ENCODE measurements at regions not wholly inside any gene's neighbourhood (a gene's known extent, or its start where the extent isn't known, plus 50 kb on each side); places are given as distances from the start of the nearest gene placed in this dataset.

DNA sequence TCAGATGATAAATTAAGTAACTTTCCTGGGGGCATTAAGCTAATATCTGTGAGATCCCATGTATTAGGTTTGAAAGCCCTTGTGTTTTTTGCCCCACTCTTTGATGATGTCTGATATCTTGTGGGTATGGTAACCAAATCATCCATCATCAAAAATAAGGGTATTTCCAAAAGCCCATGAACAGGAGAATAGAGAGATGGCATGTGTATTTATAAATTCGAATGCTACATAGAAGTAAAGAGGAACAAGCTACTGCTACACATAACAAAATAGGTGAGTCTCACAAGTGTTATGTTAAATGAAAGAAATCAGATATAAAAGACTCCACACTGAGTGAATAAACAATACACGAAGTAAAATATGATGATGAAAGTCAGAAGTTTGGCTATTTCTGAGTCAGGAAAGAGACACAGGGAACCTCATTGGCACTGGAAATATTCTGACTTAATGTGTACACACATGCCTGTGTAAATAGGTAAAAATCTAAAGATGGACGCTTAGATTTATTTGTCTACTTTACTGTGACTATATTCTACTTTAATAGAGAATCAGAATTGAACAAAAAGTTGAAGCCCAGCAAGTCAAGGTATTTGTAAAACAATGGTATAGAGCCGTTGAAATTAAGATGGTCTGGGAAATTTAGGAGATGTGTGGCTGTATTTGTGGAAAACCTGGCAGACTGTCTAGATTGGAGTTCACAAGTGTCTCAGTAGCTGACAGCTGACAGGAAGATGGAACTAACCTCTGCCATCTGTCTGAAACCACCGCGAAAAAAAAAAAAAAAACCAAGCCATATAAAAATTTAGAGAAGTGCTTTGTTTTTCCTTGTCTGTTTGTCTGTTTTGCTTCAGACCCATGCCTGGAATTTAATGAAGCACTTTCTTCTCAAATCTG is 111.0 kb upstream of the TGFBR2 start:
- Mint-ChIP-seq H3K9me3 (peaks cover 2% of the 10 kb centered on the region), H3K27me3 (ENCODE audit: insufficient read depth) (peaks cover 2% of the 10 kb centered on the region), H3K4me1 (ENCODE audit: low read depth) (peaks cover 23% of the 10 kb centered on the region), H3K4me3 (no peak overlapping the region), H3K27ac (no peak overlapping the region), H3K36me3 (ENCODE audit: low read depth) (no peaks in the 10 kb centered on the region)
- DNase-seq (ENCODE audit: low spot score), result no peak
- intact Hi-C loops (cut with micrococcal nuclease), result no loop called here

DNA sequence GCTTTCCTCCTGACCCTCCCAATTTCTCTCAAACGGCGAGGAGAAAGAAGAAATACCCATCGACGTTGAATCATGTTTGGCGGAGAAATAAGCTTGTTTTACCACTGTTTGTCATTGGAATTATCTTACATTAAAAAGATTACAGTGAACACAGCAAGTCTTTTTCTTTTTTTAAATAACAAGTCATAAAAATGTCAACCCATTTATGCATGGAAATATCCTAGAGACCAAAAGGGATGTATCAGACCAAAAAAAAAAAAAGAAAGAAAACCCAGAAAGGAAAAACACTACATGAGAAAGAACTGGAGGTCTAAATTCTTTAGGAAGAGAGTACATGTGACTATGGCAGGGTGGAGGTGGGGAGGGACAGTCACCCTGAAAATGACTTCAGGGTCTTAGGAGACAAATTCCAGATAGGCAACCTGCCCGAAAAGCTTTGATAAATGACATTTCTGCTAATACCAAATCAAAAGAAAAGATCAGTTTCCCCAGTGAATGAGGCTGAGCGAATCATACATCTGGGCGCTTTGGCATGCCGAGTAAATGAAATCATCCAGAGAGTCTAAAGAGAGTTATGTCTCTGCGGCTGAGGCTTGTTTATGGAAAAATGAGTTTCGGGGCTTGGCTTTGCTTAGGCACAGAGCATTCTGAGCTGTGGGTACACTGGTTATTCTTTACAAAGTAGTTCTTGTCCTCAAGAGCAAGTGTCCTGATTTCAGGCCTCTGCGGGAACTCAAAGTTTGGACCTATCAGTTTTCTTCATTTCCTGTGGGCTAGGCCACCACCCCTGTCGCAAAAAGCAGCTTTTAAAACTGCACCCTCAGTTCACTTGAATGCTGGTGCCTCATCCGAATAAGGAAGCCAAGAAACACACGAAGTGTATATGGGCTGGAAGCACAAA is 110.1 kb upstream of the TGFBR2 start:
- H3K4me3 Mint-ChIP-seq, result no peak overlapping the region
- H3K9me3 Mint-ChIP-seq, result no peaks in the 10 kb centered on the region
- no peak for DNase-seq (ENCODE audit: low spot score)
- peaks cover 2% of the 10 kb centered on the region for H3K27me3 Mint-ChIP-seq (ENCODE audit: insufficient read depth)
- intact Hi-C loops (cut with micrococcal nuclease), result no loop called here
- no peak overlapping the region for H3K27ac Mint-ChIP-seq
- H3K36me3 Mint-ChIP-seq (ENCODE audit: low read depth), result no peaks in the 10 kb centered on the region
- H3K4me1 Mint-ChIP-seq (ENCODE audit: low read depth), result peaks cover 32% of the 10 kb centered on the region

DNA sequence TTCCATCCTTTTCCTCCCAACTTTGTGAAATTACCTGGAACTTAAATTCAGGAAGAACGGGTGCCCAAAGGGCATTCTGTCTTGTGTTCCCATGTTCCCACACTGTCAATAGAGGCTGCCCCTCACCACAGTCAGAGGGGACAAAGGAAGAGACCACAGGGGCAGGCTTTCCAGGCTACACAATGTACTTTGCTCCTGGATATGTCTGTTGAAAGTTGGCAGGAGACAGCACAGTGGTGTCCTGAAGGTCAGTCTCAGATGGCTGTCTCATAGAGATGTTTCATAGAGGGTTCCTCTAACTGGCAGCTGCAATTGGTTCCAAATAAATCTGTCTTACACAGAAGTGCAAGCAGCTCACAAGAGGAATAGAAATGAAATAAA is 107.8 kb upstream of the TGFBR2 start:
- Mint-ChIP-seq H3K27me3 (ENCODE audit: insufficient read depth) (peaks cover 2% of the 10 kb centered on the region), H3K4me3 (no peak overlapping the region), H3K36me3 (ENCODE audit: low read depth) (no peaks in the 10 kb centered on the region), H3K4me1 (ENCODE audit: low read depth) (peaks cover 53% of the 10 kb centered on the region), H3K9me3 (no peaks in the 10 kb centered on the region), H3K27ac (no peak overlapping the region)
- intact Hi-C loops (cut with micrococcal nuclease), result no loop called here
- no peak for DNase-seq (ENCODE audit: low spot score)

DNA sequence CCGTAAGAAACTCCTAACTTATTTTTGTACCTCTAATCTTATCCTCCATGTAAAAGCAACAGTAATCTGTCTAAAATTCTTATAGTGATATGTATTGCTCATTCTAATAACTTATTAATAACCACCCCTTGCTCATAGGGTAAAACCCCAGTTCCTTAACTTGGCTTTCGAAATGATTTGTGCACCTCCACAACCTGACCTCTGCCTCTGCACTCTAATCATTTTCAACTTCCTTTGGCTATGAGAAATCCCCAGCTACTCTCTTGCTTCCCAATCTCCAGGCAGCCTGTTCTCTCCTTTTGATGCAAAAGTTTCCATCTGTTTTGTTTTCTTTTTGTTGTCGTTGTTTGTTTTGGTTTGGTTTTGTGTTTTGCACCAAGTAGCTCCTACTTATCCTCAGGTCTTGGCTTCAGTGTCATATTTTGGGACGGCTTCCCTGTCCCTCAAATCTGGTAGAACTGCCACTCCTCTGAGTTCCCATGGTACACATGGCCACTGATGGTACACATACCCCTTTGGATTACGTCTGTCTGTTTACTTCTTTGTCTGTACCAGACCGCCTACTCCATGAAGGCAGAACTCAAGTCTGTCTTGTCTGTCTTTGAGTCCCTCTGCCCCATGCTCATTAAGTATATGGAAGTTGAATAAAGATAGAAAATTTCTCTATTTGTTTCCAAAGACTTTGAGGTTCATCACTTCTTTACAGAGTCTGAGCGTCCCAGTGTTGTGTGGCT is 105.6 kb upstream of the TGFBR2 start:
- peaks cover 47% of the 10 kb centered on the region for H3K4me1 Mint-ChIP-seq (ENCODE audit: low read depth)
- H3K27ac Mint-ChIP-seq, result peak overlapping the region; percentile 67
- no peak overlapping the region for H3K4me3 Mint-ChIP-seq
- peaks cover 2% of the 10 kb centered on the region for H3K27me3 Mint-ChIP-seq (ENCODE audit: insufficient read depth)
- peaks cover 6% of the 10 kb centered on the region for H3K9me3 Mint-ChIP-seq
- H3K36me3 Mint-ChIP-seq (ENCODE audit: low read depth), result no peaks in the 10 kb centered on the region
- no peak for DNase-seq (ENCODE audit: low spot score)
- intact Hi-C loops (cut with micrococcal nuclease), result loop anchor here (2.0 to 5.0 kb wide), 3 partner anchors 24 to 204 kb away; no protein-coding TSS in a partner anchor

DNA sequence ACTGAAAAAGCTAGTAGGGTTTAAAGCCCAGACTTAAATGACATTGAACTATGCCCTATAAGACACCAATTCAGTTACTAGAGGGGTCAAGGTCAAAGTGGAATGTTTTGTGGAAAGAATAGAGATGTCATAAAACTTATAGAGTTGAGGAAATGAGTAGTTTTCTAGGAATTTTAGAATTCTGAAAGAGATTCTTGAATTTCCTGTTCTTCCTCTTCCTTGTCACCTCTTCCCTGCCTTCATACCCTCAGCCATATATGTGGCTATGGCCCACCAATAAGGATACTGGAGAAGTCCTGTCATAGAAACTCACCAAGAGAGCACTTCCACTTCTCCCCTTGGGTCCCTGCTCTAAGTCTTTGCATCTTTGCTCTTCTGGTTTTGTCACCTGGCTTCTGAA is 104.9 kb upstream of the TGFBR2 start:
- Mint-ChIP-seq H3K4me3 (no peak overlapping the region), H3K9me3 (peaks cover 6% of the 10 kb centered on the region), H3K36me3 (ENCODE audit: low read depth) (peaks cover 4% of the 10 kb centered on the region), H3K27ac (no peak overlapping the region), H3K4me1 (ENCODE audit: low read depth) (peaks cover 41% of the 10 kb centered on the region), H3K27me3 (ENCODE audit: insufficient read depth) (no peaks in the 10 kb centered on the region)
- intact Hi-C loops (cut with micrococcal nuclease), result loop anchor here (2.0 to 5.0 kb wide), 3 partner anchors 25 to 204 kb away; no protein-coding TSS in a partner anchor
- no peak for DNase-seq (ENCODE audit: low spot score)

DNA sequence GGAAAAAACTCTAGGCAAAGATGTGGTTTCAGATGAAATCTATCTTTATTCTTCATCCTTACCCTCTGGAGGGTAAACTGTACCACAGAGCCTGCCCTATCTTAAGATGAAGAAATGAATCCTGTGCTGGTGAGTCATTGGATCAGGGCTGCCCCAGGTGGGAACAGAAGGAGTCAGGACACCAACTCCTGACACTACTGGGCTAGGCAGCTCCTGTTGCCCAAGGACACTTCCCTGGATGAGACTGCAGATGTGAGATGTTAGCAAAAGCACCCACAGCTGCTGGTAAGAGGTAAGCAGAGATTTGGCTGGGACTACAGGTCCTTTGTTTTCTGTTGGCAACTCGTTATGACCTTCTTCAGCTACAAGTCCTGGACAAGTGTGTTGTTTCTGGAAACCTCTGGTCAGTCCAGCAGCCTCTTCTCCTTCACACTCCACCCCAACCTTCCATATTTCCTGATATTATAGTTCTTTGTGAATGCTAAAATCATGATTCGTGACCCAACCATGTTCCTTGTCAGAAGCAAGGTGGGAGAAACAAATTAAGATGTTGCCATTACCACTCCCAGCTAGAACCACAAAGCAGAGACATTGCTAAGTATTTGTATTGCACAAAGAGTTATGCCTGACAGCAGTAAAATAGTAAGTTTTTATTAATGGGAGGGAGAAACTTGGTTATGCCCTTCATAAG is 104.2 kb upstream of the TGFBR2 start:
- Mint-ChIP-seq H3K27ac (no peak overlapping the region), H3K36me3 (ENCODE audit: low read depth) (peaks cover 4% of the 10 kb centered on the region), H3K27me3 (ENCODE audit: insufficient read depth) (no peaks in the 10 kb centered on the region), H3K9me3 (peaks cover 6% of the 10 kb centered on the region), H3K4me3 (no peak overlapping the region), H3K4me1 (ENCODE audit: low read depth) (peaks cover 35% of the 10 kb centered on the region)
- DNase-seq (ENCODE audit: low spot score), result no peak
- intact Hi-C loops (cut with micrococcal nuclease), result loop anchor here (2.0 to 5.0 kb wide), 2 partner anchors 103 to 205 kb away; no protein-coding TSS in a partner anchor

DNA sequence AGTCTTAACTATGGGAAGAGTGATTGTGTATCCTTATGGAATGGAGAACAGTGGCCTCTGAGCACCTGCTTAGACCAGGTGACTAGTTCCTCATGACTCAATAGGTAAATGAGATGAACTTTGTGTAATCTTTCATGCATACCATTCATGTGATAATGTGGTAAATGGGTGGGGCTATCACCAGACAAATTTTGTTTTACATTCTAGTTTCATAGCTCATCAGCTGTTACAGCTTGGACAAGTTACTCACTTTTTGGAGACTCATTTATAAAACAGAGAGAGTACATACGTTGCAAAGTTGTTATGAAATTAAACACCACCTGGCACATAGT is 103.7 kb upstream of the TGFBR2 start:
- H3K36me3 Mint-ChIP-seq (ENCODE audit: low read depth), result peaks cover 4% of the 10 kb centered on the region
- intact Hi-C loops (cut with micrococcal nuclease), result loop anchor here (1.0 to 5.0 kb wide), 3 partner anchors 102 to 205 kb away; no protein-coding TSS in a partner anchor
- peaks cover 6% of the 10 kb centered on the region for H3K9me3 Mint-ChIP-seq
- H3K27me3 Mint-ChIP-seq (ENCODE audit: insufficient read depth), result no peaks in the 10 kb centered on the region
- no peak overlapping the region for H3K4me3 Mint-ChIP-seq
- no peak for DNase-seq (ENCODE audit: low spot score)
- peaks cover 35% of the 10 kb centered on the region for H3K4me1 Mint-ChIP-seq (ENCODE audit: low read depth)
- H3K27ac Mint-ChIP-seq, result no peak overlapping the region

DNA sequence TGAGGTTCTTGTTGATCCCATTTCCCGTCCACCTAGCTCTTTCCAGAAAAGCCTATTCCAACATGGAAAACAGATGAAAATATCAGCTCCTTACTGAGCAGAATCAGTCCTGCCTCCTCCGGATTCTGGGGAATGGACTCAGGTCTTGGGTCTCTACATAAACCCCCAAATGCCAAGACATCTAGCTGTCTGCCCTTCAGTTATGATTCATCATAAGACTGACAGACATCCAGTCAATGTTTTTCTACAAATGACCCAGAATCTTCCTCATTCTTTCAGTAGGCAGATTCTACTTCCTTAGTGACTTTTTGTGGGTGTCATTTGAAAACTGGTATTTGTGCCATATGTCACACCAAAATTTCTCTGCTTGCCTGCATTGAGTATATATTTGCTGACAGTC is 103.0 kb upstream of the TGFBR2 start:
- intact Hi-C loops (cut with micrococcal nuclease), result loop anchor here (1.0 to 5.0 kb wide), 3 partner anchors 101 to 206 kb away; no protein-coding TSS in a partner anchor
- peaks cover 4% of the 10 kb centered on the region for H3K36me3 Mint-ChIP-seq (ENCODE audit: low read depth)

DNA sequence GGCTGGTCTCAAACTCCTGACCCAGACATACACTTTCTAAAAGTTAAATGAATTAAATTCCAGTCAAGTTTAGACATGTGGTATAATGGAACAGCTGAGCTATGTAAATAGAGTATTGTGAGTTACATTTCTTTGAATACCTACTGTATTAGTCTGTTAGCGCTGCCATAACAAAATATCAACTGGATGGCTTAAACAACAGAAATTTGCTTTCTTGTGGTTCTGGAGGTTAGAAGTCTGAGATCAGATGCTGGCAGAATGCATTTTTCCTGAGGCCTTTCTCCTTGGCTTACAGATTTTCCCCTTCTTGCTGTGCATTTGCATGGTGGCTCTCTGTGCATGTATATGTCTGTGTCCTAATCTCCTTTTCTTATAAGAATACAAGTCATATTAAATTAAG is 101.5 kb upstream of the TGFBR2 start:
- Mint-ChIP-seq H3K36me3 (ENCODE audit: low read depth) (peaks cover 4% of the 10 kb centered on the region), H3K4me3 (no peak overlapping the region), H3K4me1 (ENCODE audit: low read depth) (peaks cover 35% of the 10 kb centered on the region), H3K9me3 (peaks cover 6% of the 10 kb centered on the region), H3K27me3 (ENCODE audit: insufficient read depth) (no peaks in the 10 kb centered on the region), H3K27ac (no peak overlapping the region)
- intact Hi-C loops (cut with micrococcal nuclease), result loop anchor here (5.0 kb wide), 1 partner anchor 208 kb away; no protein-coding TSS in a partner anchor
- no peak for DNase-seq (ENCODE audit: low spot score)

More for the DNA sequence above, 103.0 kb upstream of the TGFBR2 start:
- no peak overlapping the region for H3K4me3 Mint-ChIP-seq
- peaks cover 6% of the 10 kb centered on the region for H3K9me3 Mint-ChIP-seq
- no peak for DNase-seq (ENCODE audit: low spot score)
- H3K4me1 Mint-ChIP-seq (ENCODE audit: low read depth), result peaks cover 35% of the 10 kb centered on the region
- no peaks in the 10 kb centered on the region for H3K27me3 Mint-ChIP-seq (ENCODE audit: insufficient read depth)
- peak overlapping the region; percentile 8 for H3K27ac Mint-ChIP-seq

DNA sequence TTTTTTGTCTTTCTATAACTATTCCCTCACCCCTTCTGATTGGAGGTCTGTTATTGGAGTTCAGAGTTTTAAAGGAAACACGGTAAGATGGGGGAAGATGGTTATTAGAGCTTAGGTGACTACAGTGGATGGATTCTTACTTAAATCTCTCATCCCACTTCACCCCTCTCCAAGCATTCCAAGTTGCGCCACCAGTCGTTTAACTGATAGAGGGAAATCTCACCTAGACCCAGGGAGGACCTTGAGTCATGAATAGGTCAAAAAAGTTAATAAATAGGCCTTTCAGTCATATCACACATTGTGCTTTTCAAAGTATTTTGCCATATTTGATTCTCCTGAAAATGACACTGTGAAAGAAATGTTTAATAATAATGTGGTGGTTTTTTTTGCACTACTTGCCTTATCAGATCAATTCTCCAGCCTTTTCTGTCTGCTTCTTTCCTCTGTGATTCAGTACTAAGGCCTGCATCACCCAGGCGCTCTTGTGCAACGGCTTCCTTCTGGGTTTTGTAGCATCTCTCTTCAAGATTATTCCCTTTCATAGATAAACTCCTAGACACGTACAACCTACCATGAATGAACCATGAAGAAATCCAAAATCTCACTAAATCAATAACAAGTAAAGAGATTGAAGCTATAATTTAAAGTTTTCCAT is 100.4 kb upstream of the TGFBR2 start:
- Mint-ChIP-seq H3K27me3 (ENCODE audit: insufficient read depth) (no peaks in the 10 kb centered on the region), H3K27ac (no peak overlapping the region), H3K4me3 (no peak overlapping the region), H3K4me1 (ENCODE audit: low read depth) (peaks cover 25% of the 10 kb centered on the region), H3K9me3 (peaks cover 6% of the 10 kb centered on the region), H3K36me3 (ENCODE audit: low read depth) (peaks cover 4% of the 10 kb centered on the region)
- intact Hi-C loops (cut with micrococcal nuclease), result no loop called here
- DNase-seq (ENCODE audit: low spot score), result no peak

DNA sequence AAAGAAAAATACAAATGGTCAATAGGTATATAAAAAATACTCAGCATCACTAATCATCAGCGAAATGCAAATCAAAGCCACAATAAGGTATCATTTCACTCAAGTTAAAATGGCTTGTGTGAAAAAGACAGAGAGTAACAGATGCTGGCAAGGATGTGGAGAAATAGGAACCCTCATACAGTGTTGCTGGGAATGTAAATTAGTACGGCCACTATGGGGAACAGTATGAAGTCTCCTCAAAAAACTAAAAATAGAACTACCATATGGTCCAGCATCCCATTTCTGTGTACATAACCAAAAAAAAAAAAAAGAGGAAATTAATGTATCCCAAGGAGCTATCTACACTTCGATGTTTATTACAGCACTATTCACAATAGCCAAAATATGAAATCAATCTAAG is 98.1 kb upstream of the TGFBR2 start:
- Mint-ChIP-seq H3K4me3 (no peak overlapping the region), H3K27me3 (ENCODE audit: insufficient read depth) (no peaks in the 10 kb centered on the region), H3K27ac (no peak overlapping the region), H3K36me3 (ENCODE audit: low read depth) (peaks cover 4% of the 10 kb centered on the region), H3K4me1 (ENCODE audit: low read depth) (peaks cover 11% of the 10 kb centered on the region), H3K9me3 (peaks cover 6% of the 10 kb centered on the region)
- no peak for DNase-seq (ENCODE audit: low spot score)
- intact Hi-C loops (cut with micrococcal nuclease), result no loop called here

Data from activated T-helper 1 cell treated with anti-CD3 and anti-CD28 coated beads, Interleukin-12 subunit alpha, Interleukin-12 subunit beta, Interleukin-2, Interleukin-4 antibody, amounts not matched to agents 30 ng/mL and 10 ng/mL and 1 ng/mL, durations not matched to agents 14 hours and 24 hours and 36 hours (primary cell).